ENCODE measurements at regions not wholly inside any gene's neighbourhood (a gene's known extent, or its start where the extent isn't known, plus 50 kb on each side); places are given as distances from the start of the nearest gene placed in this dataset.

DNA sequence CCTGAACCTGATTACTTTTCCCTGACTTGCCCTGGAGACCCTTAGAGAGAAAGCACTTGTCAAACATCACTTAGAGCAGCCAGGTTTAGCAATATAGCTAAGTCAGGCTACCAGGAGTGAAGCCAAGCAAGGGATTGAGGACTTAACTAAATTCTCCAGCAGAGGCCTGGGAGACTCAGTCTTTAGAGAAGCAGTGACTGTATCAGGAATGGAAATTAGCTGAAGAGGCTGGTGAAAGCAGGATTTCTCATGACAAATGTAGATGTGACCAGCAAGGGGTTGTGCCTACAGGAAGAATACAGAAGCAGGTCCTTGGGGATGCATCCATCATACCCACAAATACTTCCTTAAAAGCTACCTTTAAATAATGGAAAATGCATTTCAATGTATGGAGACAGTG, 368.9 kb upstream of the MEIS1 start:
- TF ChIP-seq, protein P1, sequence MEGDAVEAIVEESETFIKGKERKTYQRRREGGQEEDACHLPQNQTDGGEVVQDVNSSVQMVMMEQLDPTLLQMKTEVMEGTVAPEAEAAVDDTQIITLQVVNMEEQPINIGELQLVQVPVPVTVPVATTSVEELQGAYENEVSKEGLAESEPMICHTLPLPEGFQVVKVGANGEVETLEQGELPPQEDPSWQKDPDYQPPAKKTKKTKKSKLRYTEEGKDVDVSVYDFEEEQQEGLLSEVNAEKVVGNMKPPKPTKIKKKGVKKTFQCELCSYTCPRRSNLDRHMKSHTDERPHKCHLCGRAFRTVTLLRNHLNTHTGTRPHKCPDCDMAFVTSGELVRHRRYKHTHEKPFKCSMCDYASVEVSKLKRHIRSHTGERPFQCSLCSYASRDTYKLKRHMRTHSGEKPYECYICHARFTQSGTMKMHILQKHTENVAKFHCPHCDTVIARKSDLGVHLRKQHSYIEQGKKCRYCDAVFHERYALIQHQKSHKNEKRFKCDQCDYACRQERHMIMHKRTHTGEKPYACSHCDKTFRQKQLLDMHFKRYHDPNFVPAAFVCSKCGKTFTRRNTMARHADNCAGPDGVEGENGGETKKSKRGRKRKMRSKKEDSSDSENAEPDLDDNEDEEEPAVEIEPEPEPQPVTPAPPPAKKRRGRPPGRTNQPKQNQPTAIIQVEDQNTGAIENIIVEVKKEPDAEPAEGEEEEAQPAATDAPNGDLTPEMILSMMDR (IDR thresholded peaks at IDR 0.05; ENCODE audit: insufficient read depth, low read length), result no peak
- TF ChIP-seq GABPA (IDR thresholded peaks at IDR 0.05; ENCODE audit: low read depth), result no peak
- no peak for TF ChIP-seq POLR2AphosphoS5 (IDR thresholded peaks at IDR 0.05; ENCODE audit: low read depth)
- TF ChIP-seq SPI1 (IDR thresholded peaks at IDR 0.05; ENCODE audit: borderline replicate concordance, low read depth), result no peak

Measured in HL-60 (cell line).